CD4-positive, alpha-beta memory T cell (primary cell): ENCODE measurements at regions not wholly inside any gene's neighbourhood (a gene's known extent, or its start where the extent isn't known, plus 50 kb on each side); places are given as distances from the start of the nearest gene placed in this dataset.
"Not testable (repeated sequence)": the region's sequence is repeated elsewhere in the genome, so short reads cannot be mapped to it uniquely, and the experiment has no call there.

Source experiments
- CTCF ChIA-PET: fragments of 350-600 bp; sonication (Branson Sonifier 250); formaldehyde crosslinking; loops from one replicate; lab custom pipeline; 2021; ENCODE audit warnings: inconsistent platforms; ENCODE audit not compliant: partially characterized antibody; lab: Charles Lee
- POLR2A ChIA-PET: fragments of 350-600 bp; sonication (Branson Sonifier 250); formaldehyde crosslinking; loops from one replicate; lab custom pipeline; 2021; ENCODE audit not compliant: partially characterized antibody; lab: Charles Lee
- DNase-seq, 5 donors: peaks; one replicate each; pipeline versions ENCODE4 v3.0.0 to v3.0.0-alpha.2; 2020 to 2022; ENCODE audit warnings: mixed read lengths in 1 of 5
- H3K27ac ChIP-seq: one replicate; pipeline ENCODE4 v1.7.0; 2013; ENCODE audit warnings: low read depth, low read length
- H3K27me3 ChIP-seq: 2 replicates; pipeline ENCODE4 v1.7.0; 2013; ENCODE audit warnings: mild to moderate bottlenecking, low read length, moderate library complexity; ENCODE audit not compliant: insufficient read depth
- H3K36me3 ChIP-seq: 2 replicates; pipeline ENCODE4 v1.7.0; 2013; ENCODE audit warnings: mild to moderate bottlenecking, low read length, moderate library complexity; ENCODE audit not compliant: insufficient read depth
- H3K4me1 ChIP-seq: 2 replicates; pipeline ENCODE4 v1.7.0; 2013; ENCODE audit warnings: mild to moderate bottlenecking, low read length, moderate library complexity; ENCODE audit not compliant: insufficient read depth
- H3K4me3 ChIP-seq, 2 donors: one replicate each; pipeline ENCODE4 v1.7.0; 2013; ENCODE audit warnings: low read length in 2 of 2, mild to moderate bottlenecking in 1 of 2
- H3K9me3 ChIP-seq, 2 donors: one replicate each; pipeline ENCODE4 v1.7.0; 2013; ENCODE audit warnings: low read length in 2 of 2, control low read depth in 1 of 2; ENCODE audit not compliant: control insufficient read depth in 1 of 2
- H3K27ac Mint-ChIP-seq, 7 donors: one replicate each; pipeline ENCODE4 v1.8.0; 2020 to 2021; ENCODE audit warnings: mixed read lengths in 7 of 7, mild to moderate bottlenecking in 6 of 7, inconsistent platforms in 3 of 7, moderate library complexity in 3 of 7
- H3K27me3 Mint-ChIP-seq, 2 donors: one replicate each; pipeline ENCODE4 v1.8.0; 2020 to 2021; ENCODE audit warnings: mixed read lengths in 2 of 2
- H3K36me3 Mint-ChIP-seq, 2 donors: one replicate each; pipeline ENCODE4 v1.8.0; 2020 to 2021; ENCODE audit warnings: mixed read lengths in 2 of 2, inconsistent platforms in 1 of 2, mild to moderate bottlenecking in 1 of 2
- H3K4me1 Mint-ChIP-seq, 4 donors: one replicate each; pipeline ENCODE4 v1.8.0; 2020 to 2021; ENCODE audit warnings: mixed read lengths in 4 of 4, mild to moderate bottlenecking in 1 of 4
- H3K4me3 Mint-ChIP-seq, 8 donors: one replicate each; pipeline ENCODE4 v1.8.0; 2020 to 2021; ENCODE audit warnings: mixed read lengths in 8 of 8, mild to moderate bottlenecking in 7 of 8, moderate library complexity in 6 of 8, inconsistent platforms in 3 of 8
- H3K9me3 Mint-ChIP-seq, 8 donors: one replicate each; pipeline ENCODE4 v1.8.0; 2020 to 2021; ENCODE audit warnings: mixed read lengths in 8 of 8, mild to moderate bottlenecking in 5 of 8, inconsistent platforms in 3 of 8, moderate library complexity in 1 of 8
- intact Hi-C: fragments of 100-400 bp; cut with micrococcal nuclease; formaldehyde crosslinking; loops from one replicate; pipeline ENCODE4 v1.15.1; 2023

DNA sequence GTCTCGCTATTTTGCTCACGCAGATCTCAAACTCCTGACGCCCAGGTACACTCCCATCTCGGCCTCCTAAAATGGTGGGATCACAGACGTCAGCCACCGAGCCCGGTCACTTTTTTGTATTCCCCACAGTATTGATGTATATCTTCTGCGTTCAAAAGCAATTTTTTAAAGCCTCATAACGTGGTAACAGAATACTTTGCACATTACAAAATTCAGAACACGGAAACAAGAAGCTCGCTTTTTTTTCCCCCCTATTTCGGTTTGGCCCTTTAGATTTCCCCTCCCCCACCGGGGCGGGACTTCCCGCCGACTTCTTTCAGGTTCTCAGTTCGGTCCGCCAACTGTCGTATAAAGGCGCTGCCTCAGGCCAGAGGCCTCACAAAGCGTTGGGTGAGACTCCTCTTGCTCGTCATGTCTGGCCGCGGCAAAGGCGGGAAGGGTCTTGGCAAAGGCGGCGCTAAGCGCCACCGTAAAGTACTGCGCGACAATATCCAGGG, 88.4 kb downstream of the OR2B2 start:
- peaks cover 15% of the 10 kb centered on the region for H3K4me1 ChIP-seq
- ChIA-PET CTCF (interaction anchor here (1.3 to 5.9 kb wide), 9 partner anchors 9 to 71 kb away, joined by 4 to 52 read pairs (median 11); a partner anchor contains a TSS), POLR2A (interaction anchor here (0.7 to 9.1 kb wide), 29 partner anchors 9 to 1806 kb away, joined by 3 to 409 read pairs (median 9); partner anchors contain the start of gene HMGN4)
- H3K36me3 ChIP-seq, H3K27me3 ChIP-seq, H3K36me3 Mint-ChIP-seq, H3K27me3 Mint-ChIP-seq, H3K9me3 ChIP-seq, H3K9me3 Mint-ChIP-seq: not testable (repeated sequence)
- Mint-ChIP-seq H3K4me1 (peaks cover 13 to 30% (median 21%) of the 10 kb centered on the region in 4 donors), H3K4me3 (peak overlapping the region; percentile 88 to 98 (median 92)), H3K27ac (peak overlapping the region; percentile 91 to 100 (median 98))
- DNase-seq, result peak; percentile 71 to 77 (median 75)
- H3K27ac ChIP-seq, result peak overlapping the region; percentile 66
- intact Hi-C loops, result loop anchor here (1.0 kb wide), 3 partner anchors 9 to 49 kb away; a partner anchor contains a TSS
- H3K4me3 ChIP-seq, result peak overlapping the region; percentile 62 to 65

DNA sequence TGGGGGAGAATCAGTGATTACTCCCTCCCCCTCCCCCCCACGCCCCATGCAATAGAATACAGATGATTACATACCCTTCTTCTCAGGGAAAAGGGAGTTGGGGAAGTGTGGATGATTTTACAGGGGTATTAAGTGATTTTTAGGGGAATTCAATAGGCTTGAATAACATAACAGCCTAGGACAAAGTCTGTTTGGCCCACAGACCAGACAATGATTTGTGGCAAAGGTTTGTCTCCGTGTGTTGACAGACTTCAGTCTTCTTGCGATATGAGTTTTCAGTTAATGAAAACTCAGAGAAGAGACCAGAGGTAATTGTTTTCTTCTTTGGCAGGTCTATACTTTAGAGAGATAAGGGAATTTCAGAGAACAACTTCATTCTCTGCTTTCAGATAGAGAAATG, 95.3 kb downstream of the OR2B2 start:
- CTCF ChIA-PET, result interaction anchor here (5.8 kb wide), 1 partner anchor 78 kb away, joined by 82 read pairs; a partner anchor contains a TSS
- H3K27ac ChIP-seq, result no peak overlapping the region
- POLR2A ChIA-PET, result interaction anchor here (1.0 to 9.1 kb wide), 3 partner anchors 18 to 77 kb away, joined by 3 to 409 read pairs (median 34); a partner anchor contains a TSS
- Mint-ChIP-seq H3K27me3 (no peaks in the 10 kb centered on the region), H3K9me3 (no peaks in the 10 kb centered on the region), H3K27ac (peak overlapping the region in 1 of 7 donors; percentile 52), H3K4me1 (peaks cover 7 to 24% (median 18%) of the 10 kb centered on the region in 4 donors), H3K4me3 (no peak overlapping the region), H3K36me3 (peaks cover 0 to 8% of the 10 kb centered on the region in 2 donors)
- H3K9me3 ChIP-seq, result no peaks in the 10 kb centered on the region
- no peak for DNase-seq
- H3K36me3 ChIP-seq, result no peaks in the 10 kb centered on the region
- intact Hi-C loops, result loop anchor here (5.0 kb wide), 1 partner anchor 1775 kb away; a partner anchor contains a TSS
- no peak overlapping the region for H3K4me3 ChIP-seq
- H3K27me3 ChIP-seq, result no peaks in the 10 kb centered on the region
- H3K4me1 ChIP-seq, result peaks cover 17% of the 10 kb centered on the region

DNA sequence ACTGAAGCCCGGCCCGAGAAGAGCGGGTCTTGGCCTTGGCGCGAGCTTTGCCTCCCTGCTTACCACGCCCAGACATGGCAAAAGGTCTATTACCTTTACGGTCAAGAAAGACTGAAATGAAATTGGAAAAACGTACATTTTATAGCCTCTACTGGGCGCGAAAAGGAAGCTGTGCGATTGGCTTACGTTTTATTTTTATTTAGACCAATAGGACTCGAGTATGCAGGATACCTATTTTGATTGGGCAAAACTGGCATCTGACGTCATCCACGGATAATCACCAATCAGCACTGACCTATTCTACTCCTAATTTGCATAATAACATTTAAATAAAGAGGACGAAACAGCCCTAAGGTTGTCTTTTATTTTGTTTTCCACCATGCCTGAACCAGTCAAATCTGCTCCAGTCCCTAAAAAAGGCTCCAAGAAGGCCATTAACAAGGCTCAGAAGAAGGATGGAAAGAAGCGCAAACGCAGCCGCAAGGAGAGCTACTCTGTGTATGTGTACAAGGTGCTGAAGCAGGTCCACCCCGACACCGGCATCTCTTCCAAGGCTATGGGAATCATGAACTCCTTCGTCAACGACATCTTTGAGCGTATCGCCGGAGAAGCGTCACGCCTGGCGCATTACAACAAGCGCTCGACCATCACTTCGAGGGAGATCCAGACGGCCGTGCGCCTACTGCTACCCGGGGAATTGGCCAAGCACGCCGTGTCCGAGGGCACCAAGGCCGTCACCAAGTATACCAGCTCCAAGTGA, 97.4 kb downstream of the OR2B2 start:
- Histone ChIP-seq H3K9me3 (no peaks in the 10 kb centered on the region), H3K27ac (peak overlapping the region; percentile 63), H3K4me1 (peaks cover 31% of the 10 kb centered on the region), H3K27me3 (no peaks in the 10 kb centered on the region), H3K4me3 (peak overlapping the region; percentile 49 to 51), H3K36me3 (no peaks in the 10 kb centered on the region)
- ChIA-PET POLR2A (interaction anchor here (0.6 to 11.2 kb wide), 33 partner anchors 9 to 1841 kb away, joined by 3 to 640 read pairs (median 6); partner anchors contain the start of gene HMGN4), CTCF (interaction anchor here (0.8 to 9.9 kb wide), 7 partner anchors 9 to 81 kb away, joined by 3 to 137 read pairs (median 4); a partner anchor contains a TSS)
- H3K4me1 Mint-ChIP-seq, result peaks cover 23 to 42% (median 32%) of the 10 kb centered on the region in 4 donors
- intact Hi-C loops, result loop anchor here (1.0 to 5.0 kb wide), 5 partner anchors 8 to 1773 kb away; a partner anchor contains a TSS
- peak overlapping the region; percentile 84 to 97 (median 90) for H3K4me3 Mint-ChIP-seq
- no peaks in the 10 kb centered on the region for H3K27me3 Mint-ChIP-seq
- peaks cover 0 to 6% (median 0%) of the 10 kb centered on the region in 8 donors for H3K9me3 Mint-ChIP-seq
- peak; percentile 87 to 91 (median 90) for DNase-seq
- H3K27ac Mint-ChIP-seq, result peak overlapping the region; percentile 89 to 98 (median 93)
- peaks cover 0 to 9% of the 10 kb centered on the region in 2 donors for H3K36me3 Mint-ChIP-seq

- ChIA-PET POLR2A (interaction anchor here (0.6 to 11.2 kb wide), 25 partner anchors 10 to 1690 kb away, joined by 3 to 640 read pairs (median 7); partner anchors contain the start of gene HMGN4), CTCF (interaction anchor here (1.2 to 9.9 kb wide), 5 partner anchors 10 to 81 kb away, joined by 3 to 137 read pairs (median 6); a partner anchor contains a TSS)
- H3K9me3 Mint-ChIP-seq, H3K9me3 ChIP-seq, H3K36me3 ChIP-seq, DNase-seq, H3K27me3 ChIP-seq, H3K27me3 Mint-ChIP-seq: not testable (repeated sequence)
- Histone ChIP-seq H3K4me3 (peak overlapping the region in 1 of 2 donors; percentile 51), H3K4me1 (peaks cover 35% of the 10 kb centered on the region), H3K27ac (peak overlapping the region; percentile 63)
- H3K4me1 Mint-ChIP-seq, result peaks cover 25 to 46% (median 35%) of the 10 kb centered on the region in 4 donors
- peak overlapping the region; percentile 89 to 98 (median 93) for H3K27ac Mint-ChIP-seq
- H3K4me3 Mint-ChIP-seq, result peak overlapping the region; percentile 84 to 97 (median 90)
- intact Hi-C loops, result loop anchor here (1.0 kb wide), 4 partner anchors 9 to 1492 kb away; a partner anchor contains a TSS
- H3K36me3 Mint-ChIP-seq, result peaks cover 0 to 11% of the 10 kb centered on the region in 2 donors
Measured at GRCh38 chr6:27814415-27814664, 97.9 kb downstream of the OR2B2 start.

GRCh38 chr6:27812805-27813492, 99.2 kb downstream of the OR2B2 start:
- Histone ChIP-seq H3K36me3 (no peaks in the 10 kb centered on the region), H3K9me3 (no peaks in the 10 kb centered on the region)
- no peak for DNase-seq

GRCh38 chr6:27812078-27812804, 100.0 kb downstream of the OR2B2 start:
- H3K27me3 Mint-ChIP-seq, result no peaks in the 10 kb centered on the region
- DNase-seq, result no peak
- Histone ChIP-seq H3K9me3 (no peaks in the 10 kb centered on the region), H3K4me1 (peaks cover 47% of the 10 kb centered on the region), H3K27ac (no peak overlapping the region), H3K4me3 (no peak overlapping the region), H3K27me3 (no peaks in the 10 kb centered on the region), H3K36me3 (no peaks in the 10 kb centered on the region)
- CTCF ChIA-PET, result interaction anchor here (1.0 to 9.9 kb wide), 9 partner anchors 11 to 1786 kb away, joined by 3 to 137 read pairs (median 23); a partner anchor contains a TSS
- intact Hi-C loops, result no loop called here
- peaks cover 0 to 17% of the 10 kb centered on the region in 2 donors for H3K36me3 Mint-ChIP-seq
- H3K9me3 Mint-ChIP-seq, result peaks cover 0 to 7% (median 0%) of the 10 kb centered on the region in 8 donors
- POLR2A ChIA-PET, result interaction anchor here (0.9 to 11.2 kb wide), 17 partner anchors 11 to 1785 kb away, joined by 3 to 640 read pairs (median 79); a partner anchor contains a TSS
- H3K27ac Mint-ChIP-seq, result peak overlapping the region in 2 of 7 donors; percentile 10 to 37
- H3K4me3 Mint-ChIP-seq, result peak overlapping the region in 1 of 8 donors; percentile 14
- H3K4me1 Mint-ChIP-seq, result peaks cover 33 to 67% (median 48%) of the 10 kb centered on the region in 4 donors

More at GRCh38 chr6:27812805-27813492, 99.2 kb downstream of the OR2B2 start:
- no peaks in the 10 kb centered on the region for H3K27me3 Mint-ChIP-seq
- Histone ChIP-seq H3K4me3 (no peak overlapping the region), H3K4me1 (peaks cover 46% of the 10 kb centered on the region), H3K27ac (no peak overlapping the region), H3K27me3 (no peaks in the 10 kb centered on the region)
- POLR2A ChIA-PET, result interaction anchor here (1.0 to 11.2 kb wide), 11 partner anchors 11 to 1657 kb away, joined by 3 to 640 read pairs (median 69); a partner anchor contains a TSS
- H3K4me3 Mint-ChIP-seq, result peak overlapping the region in 1 of 8 donors; percentile 9
- H3K27ac Mint-ChIP-seq, result peak overlapping the region in 2 of 7 donors; percentile 74 to 89
- CTCF ChIA-PET, result interaction anchor here (2.1 to 9.9 kb wide), 2 partner anchors 11 to 82 kb away, joined by 4 to 137 read pairs; a partner anchor contains a TSS
- intact Hi-C loops, result no loop called here
- peaks cover 0 to 12% of the 10 kb centered on the region in 2 donors for H3K36me3 Mint-ChIP-seq
- peaks cover 0 to 7% (median 0%) of the 10 kb centered on the region in 8 donors for H3K9me3 Mint-ChIP-seq
- peaks cover 30 to 59% (median 44%) of the 10 kb centered on the region in 4 donors for H3K4me1 Mint-ChIP-seq
